NCI-H1694 (cell line): ENCODE measurements at regions not wholly inside any gene's neighbourhood (a gene's known extent, or its start where the extent isn't known, plus 50 kb on each side); places are given as distances from the start of the nearest gene placed in this dataset.
"Not testable (repeated sequence)": the region's sequence is repeated elsewhere in the genome, so short reads cannot be mapped to it uniquely, and the experiment has no call there.

Source experiments
- DNase-seq: peaks from one replicate; lab custom pipeline; 2025; lab: John Stamatoyannopoulos, UW

DNA sequence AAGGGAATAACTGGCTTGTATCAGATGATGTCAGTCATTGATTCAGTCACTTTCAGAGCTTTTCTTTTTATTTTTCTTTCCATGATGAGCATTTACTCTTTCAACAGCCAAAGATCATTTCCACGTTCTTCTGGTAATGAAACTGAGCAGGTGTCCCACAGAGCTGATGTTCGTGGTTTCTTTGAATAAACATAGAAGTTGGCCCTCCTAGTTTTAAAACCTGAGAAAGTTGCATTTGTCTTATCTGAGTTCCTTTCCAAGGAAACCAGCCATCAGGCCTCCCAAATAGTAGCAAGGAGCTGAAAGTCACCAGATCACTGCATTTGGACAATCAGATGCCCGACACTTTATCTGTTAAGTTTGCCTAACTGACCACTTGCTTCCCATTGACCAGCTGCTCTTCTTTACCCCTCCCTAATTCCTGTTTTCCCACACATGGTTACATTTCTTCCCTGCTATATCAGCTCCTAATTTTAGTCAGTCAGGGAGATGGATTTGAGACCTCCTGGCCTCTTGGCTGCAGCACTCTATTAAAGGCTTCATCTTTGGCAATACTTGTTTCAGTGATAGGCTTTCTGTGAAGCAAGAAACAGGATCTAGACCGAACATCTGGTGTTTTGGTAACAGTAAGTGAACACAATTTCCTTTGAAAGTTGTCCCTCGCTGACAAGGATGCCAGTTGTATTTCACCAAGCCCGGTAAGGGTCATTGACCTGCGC, 420.8 kb downstream of the CHSY3 start:
- no peak for DNase-seq

DNA sequence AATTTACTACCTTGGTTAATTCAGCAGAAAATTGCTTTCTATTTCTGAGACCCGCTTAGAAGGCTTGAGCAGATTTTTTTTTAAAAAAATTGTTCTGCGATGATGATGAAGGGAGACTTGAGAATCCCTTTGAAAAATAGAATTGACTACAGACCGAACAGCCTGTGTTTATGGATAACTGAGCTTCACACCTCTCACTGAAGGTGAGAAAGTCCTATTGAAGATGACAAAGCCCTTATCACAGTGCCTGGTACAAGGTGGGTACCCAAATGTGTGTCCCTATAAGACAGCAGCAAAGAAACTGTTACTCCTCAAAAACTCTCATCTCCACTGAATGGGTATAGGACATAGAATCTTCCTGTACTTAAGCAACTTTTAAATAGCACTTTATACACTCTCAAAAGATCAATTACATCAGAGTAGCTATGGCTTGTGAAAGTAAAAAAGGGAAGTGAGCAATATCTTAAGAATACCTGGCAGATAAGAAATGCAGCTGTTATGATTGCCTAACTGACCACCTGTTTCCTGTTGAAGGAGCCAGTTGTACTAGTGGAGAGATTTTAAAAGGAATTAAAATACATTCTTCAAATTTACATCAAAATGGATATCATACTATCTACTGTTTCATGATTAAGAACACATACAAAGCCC, 419.7 kb downstream of the CHSY3 start:
- DNase-seq: no peak

DNA sequence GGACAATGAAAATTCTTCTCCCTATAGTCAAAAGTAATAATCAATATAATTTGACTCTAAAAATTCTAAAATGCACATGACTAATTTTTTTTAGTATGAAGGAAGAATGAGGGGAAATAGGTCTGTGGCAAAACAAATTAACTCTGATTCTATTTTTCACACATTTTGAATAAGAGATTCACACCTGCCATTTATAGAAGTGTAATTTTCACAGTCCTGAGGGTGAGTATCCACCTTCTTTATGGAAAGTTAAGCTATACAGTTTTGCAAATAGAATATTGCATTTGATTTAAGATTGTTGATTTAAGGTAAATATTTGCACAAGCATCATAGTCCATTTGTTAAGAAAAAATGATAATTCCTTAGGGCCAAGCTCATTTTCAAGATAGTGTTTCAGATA, 417.7 kb downstream of the CHSY3 start:
- DNase-seq: no peak

DNA sequence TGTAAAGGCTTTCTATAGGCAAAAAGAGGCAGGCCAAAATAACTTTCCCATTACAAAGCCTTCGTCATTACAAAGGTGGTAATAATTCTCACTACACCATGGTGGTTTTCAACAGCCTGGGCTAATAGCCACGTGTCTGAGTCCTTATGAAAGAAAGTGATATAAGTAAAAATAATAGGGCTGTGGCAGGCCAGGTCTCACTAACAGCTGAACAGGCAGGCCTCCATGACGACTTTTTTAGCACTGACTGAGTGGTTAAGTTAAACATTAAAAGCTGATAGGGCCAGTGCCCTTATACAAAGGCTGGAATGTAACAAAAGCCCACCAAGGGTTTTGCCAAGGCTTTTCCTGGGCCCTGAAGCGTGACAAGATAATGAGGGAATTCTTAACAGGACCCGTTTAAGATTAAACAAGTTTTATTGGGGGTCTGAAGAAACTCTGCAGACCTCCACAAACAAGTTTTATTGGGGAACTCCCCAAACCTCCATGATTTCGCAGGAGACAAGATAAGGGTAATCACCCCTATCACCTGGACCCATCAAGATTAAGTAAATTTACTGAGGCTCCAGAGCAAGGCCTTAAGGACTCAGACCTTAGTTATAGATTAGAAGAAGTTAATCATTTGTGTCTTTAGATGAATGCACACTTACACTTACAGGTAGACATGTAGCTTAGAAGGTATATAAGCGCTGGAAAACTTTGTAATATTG, 412.9 kb downstream of the CHSY3 start:
- no peak for DNase-seq

DNA sequence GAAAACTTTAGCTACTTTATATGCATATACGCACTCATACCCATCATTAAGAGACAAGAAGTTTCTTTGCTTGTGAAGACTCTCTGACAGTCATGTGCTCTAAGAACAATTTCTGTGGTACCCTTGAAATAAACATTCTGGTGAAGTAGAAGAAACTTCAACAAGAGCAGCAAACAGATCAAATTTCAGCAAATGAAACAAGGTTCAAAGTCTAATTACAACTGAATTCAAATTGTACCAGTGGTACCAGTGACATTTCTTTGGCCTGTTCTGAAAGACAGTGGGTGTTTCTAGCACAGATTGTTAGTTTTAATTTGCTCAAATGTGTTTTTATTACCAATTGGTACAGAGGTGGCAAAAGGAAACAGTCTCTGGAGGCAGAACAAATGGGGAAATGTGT, 391.0 kb downstream of the CHSY3 start:
- DNase-seq: no peak

DNA sequence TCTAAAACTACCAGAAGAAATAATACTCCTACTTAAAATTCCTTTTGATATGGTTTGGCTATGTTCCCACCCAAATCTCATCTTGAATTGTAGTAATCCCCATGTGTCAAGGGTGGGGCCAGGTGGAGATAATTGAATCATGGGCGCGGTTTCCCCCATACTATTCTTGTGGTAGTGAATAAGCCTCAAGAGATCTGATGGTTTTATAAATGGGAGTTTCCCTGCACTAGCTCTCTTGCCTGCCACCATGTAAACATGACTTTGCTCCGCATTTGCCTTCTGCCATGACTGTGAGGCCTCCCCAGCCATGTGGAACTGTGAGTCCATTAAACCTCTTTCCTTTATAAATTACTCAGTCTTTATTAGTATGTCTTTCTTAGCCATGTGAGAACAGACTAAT, 390.5 kb downstream of the CHSY3 start:
- DNase-seq: not testable (repeated sequence)

DNA sequence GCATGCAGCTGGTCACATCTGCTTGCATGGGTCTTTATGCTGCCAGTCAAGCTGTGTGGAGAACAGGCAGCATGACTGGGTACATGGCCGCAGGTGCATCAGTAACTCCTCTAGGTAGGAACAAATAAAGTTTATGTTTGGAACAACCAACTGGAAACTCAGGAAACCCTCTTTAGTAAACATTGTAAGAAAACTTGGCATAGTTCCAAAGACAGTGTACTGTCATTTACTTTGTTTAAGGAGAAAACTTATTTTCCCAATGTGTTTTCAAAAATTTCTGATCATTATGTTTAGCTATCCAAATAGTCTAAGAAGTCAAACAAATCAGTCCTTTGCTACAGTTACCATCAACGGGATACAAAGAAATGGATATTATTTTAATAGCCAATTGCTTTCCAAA, 386.0 kb downstream of the CHSY3 start:
- DNase-seq: no peak

DNA sequence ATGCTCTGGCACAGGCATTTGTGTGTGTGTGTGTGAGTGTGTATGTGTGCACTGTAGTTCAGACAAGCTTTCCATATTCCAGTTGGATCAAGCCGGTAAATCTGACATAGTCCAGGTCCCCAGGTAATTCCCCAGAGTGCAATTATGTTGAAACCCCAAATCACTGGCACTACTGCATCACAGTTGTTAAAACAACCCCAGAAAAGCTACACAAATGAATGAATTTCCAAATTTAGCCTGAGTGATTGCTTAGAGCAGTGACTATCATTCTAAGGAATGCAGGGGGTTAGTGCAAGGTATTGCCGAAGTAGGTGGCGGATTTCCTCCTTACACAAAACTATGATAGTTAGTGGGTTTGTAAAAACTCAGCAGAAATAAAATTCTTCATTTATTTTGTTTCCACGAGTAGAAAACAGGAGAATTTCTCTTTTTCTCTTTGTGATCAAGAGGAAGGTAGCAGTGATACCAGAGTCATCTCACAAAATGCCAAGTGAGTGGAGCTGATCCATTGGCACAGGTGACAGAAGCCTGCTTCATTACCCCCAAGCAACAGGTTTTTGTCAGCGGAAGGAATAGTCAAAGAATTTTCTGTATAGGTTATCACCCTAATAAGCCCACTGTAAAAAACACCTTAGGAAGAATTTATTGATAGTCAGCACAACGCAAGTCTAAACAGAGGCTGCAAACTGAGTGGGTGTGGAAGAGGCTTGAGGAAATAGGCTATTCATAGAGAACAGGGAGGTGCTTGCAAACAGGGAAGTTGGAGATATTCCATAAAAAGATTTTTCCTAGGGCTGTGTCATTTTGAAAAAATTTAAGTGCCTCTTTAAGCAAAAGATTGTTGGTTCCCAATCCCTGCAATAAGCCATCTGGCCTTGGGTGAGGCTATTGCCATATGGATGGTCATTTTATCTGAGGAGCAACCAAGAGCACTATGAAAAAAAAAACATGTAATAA, 385.1 kb downstream of the CHSY3 start:
- no peak for DNase-seq

DNA sequence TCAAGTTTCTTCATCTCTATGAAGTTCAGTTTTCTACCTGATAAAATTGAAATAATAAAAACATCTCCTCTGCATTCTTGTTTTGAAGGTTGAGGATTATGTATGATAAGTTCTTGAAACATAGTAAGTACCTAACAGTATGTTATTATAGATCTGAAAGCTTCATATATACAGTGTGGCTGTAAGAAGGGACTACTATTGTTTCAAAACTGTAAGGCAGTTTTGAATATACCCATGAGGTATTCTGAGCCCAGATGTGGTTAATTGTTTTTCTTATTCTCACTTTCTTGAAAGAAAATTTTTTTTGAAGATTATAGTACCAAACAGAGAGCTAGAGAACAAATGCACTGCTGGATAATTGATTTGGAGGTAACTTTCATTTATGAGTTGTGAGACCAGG, 383.2 kb downstream of the CHSY3 start:
- no peak for DNase-seq

DNA sequence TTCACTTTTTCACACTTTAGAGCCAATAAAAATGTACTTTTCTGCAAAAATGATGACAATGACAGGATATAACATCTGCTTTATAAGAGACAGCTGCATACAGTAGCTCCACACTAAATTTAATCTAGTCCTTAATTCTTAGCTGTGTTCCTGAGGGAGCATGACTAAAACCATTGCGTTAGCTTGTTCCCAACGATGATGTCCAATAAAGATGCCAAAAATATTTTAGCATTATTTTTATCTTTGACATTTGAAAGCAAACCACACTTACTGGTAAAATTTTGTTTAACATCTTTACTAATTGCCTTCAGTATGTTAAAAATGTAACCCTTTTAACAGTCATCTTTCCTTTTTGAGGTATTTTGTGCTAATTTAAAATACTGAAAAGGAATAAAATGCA, 382.7 kb downstream of the CHSY3 start:
- no peak for DNase-seq

DNA sequence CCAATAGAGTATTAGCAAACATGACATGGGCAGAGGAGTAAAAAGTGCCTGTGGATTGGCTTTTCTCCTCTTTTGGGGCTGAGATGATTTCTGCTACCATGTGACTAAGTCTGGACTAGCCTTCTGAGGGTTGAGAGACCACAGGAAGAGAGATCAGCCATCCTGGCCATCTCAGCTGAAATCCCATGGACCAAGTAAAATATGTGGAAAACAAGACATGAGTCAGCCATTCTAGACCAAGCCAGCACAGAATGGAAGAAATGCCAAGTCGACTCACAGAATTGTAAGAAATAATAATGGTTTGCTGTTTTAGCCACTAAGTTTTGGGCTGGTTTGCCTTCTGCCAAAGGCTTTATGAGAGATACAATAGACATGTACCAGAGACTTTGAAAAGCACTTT, 377.8 kb downstream of the CHSY3 start:
- no peak for DNase-seq

DNA sequence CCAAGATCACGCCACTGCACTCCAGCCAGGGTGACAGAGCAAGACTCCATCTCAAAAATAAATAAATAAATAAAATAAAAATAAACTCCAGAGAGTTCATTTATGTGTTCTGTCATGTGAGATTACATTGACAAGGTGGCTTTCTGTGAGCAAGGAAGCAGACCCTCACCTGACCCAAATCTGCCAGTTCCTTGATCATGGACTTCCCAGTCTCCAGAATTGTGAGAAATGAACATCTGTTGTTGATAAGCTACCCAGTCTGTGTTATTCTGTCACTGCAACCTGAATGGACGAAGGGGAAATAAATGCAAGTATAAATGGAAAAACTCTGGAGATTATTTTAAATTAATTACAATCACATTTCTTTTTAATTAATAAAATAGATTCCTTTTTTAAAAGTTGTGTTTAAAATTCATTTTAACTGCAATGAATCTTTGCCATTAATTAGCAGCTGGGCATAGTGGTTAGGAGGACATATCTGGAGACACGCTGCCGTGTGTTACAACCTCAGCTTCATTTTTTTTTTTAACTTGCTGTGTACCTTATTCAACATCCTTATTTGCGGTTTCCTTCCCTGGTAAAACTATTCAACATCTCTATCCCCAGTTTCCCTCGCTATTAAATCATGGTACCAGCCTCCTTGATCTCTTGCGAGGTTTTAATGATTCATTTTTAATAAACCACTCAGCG, 376.4 kb downstream of the CHSY3 start:
- DNase-seq: no peak

DNA sequence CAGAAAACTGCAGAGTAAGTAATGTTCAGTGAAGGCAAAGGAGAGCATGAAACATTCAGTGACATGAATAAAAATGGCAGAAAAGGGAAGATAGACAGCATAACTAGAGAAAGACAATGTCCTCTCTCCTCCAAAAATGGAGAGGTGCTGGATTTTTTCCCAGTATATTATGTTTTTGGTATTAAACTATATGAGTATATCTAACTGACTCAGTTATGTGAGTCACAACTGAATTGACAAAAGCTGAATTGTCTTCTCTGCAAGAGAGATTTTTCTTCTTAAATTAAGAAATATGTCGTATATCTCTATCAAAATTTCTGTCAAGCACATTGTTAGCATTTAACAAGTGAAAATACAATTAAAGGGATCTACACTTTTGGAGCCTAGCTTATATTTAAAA, 375.1 kb downstream of the CHSY3 start:
- no peak for DNase-seq

DNA sequence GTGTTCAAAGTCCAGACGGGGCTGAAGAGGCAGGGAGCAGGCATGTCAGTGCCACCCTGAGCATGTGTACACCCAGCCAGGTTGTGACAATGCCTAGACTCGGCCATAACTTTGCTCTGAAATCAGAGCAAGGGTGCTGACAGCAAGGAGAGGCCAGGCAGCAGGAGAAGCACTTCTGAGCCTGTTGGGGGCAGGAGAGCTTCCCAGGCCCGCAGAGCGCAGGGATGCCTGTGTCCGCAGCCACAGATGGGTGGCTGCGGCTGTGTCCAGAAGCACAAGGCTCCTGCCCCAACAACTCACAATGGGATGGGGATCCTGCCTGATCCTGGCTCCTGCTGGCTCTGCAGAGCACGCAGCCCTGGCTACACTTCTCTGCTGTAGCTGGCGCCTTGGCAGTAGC, 373.9 kb downstream of the CHSY3 start:
- DNase-seq: no peak

DNA sequence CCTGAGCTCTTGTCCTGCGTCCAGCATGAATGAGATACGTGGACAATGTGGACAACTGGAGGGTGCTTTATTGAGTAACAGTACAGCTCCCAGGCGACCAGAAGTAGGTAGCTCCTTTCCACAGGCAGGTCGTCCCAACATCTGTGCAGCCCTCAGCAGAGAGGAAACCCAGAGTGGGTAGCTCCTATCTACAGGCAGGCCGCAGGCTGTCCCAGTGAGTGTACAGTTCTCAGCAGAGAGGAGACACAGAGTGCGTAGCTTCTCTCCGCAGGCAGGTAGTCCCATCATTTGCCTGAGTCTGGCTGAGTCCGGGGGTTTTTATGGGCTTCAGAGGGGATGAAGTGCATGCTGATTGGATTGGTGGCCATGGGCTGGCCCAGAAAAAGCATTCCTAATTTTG, 373.3 kb downstream of the CHSY3 start:
- no peak for DNase-seq

DNA sequence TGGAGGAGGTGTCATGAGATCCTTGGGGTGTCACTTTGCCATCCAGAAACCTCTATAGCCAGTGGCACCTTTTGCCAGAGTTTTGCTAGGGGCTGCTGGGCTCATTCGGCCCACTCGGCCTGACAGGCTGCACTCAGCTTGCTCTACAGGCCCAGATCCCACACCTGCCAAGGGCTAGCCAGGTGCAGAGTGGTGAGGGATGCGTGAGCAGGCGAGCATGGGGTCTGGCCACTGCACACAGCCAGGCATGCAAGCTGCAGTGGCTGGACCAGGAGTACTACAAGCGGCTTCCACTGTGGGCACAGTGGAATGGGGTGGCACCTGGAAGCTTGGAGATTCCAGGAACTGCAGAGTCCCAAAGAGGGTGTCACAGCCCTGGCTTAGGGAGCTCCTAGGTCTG, 372.7 kb downstream of the CHSY3 start:
- DNase-seq: no peak

DNA sequence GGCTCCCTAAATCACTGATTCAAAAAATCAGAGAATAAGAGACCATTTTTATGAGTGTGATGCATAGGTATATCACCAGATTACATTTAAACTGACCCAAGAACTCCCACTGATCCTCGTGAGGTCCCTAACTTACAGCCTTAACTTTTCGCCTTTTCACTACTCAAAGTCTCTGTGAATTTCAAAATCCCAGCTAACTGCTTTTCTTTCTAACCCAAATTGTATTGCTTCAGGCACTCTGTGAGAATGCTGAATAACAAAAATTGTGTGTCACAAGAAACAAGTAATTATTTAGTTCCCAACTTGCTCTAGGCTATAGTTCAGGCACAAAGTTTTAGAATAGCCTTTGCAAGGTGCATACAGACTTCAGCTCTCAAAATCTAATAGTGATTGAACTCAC, 368.6 kb downstream of the CHSY3 start:
- no peak for DNase-seq

DNA sequence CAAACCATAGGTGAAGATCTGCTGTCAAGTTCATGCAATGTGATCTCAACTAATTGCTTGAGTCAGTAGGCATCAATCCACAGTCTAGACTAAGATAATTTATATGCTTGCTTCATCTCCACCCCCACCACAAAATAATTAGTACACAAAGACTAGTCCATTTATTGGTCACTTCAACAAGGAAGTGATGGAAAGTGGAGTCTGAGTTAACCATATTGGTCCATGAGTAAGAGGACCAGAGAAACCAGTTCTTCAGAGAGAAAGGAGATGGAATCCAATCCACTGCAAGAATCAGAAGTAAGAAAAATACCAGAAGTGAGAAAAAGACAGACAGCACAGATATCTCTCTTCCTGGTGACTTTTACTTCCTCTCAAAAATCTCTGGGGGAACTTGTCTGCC, 366.5 kb downstream of the CHSY3 start:
- no peak for DNase-seq

DNA sequence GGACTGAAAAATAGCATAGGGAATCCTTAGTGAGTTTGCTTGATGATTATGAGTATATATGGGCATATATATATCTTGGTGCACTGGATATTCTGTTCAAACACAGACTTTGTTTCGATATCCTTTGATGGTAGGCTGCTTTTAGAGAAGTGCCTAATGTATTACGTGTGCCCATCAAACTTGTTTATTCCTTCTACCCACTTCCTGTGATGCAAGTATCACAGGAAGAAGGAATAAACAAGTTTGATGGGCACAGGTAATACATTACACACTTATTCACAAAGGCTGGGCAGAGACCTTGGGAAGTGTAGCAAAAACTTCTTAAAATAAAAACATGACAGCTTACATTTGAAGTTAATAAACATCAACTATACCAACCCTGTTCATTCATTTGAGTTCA, 364.2 kb downstream of the CHSY3 start:
- DNase-seq: no peak

DNA sequence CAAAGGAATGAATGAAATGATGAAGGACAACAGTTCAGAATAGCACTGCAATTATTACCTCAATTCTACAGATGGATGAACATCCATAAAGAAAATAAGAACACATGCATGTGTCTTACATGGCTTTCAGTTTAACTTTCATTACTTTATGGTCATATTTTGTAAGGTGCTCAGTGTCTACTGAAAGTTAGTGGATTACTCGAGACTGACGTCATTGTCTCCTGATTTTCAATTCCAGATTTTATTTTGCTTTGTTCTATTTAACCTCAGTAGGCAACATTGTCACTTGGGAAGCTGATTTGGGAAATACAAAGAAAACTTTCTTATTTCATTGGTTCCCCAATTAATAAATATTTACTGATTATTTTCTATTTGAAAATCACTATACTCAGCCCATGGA, 363.7 kb downstream of the CHSY3 start:
- no peak for DNase-seq

DNA sequence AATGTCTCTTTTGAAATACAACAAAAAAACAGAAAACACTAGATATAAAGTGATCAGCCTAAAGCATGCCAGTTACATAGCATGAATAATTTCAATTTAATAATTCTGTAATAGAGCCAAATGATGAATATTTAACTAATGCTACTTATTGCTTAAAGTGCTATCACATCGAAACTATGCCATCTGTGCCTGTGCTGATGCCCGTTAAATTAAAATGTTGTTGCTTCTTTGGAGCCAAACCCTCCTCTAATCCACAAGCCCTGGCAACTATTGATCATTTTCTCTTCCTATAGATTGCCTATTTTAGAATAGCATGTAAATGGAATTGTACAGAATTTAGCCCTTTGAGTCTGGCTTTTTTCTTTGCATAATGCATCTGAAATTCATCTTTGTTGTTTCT, 356.2 kb downstream of the CHSY3 start:
- no peak for DNase-seq

DNA sequence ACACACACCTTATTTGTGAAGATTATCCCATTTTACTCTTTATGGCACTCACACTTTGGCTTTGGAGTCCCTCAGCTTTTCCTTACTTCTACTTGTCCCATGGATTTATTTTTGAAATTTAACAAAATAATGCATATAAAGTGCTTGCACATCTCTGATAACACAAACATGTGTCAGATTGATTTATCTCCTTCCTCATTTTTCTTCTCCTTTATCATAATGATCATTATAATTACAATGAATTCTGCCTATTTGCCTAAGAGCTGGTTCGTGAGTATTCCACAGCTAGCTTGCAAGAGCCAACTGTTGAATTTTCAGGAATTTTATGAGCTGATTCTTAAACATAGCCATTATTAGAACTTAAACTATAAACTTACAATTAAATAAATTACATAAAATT, 347.7 kb downstream of the CHSY3 start:
- no peak for DNase-seq
